HG02970 (cell line): ENCODE measurements at regions not wholly inside any gene's neighbourhood (a gene's known extent, or its start where the extent isn't known, plus 50 kb on each side); places are given as distances from the start of the nearest gene placed in this dataset.

Experiments
- ATAC-seq: cut with Tn5 transposase; IDR thresholded peaks from one replicate; pipeline ENCODE4 v1.9.1; 2021; ENCODE audit warnings: mild to moderate bottlenecking, moderate library complexity, moderate number of reproducible peaks; ENCODE audit not compliant: unreplicated experiment, low FRiP score

DNA sequence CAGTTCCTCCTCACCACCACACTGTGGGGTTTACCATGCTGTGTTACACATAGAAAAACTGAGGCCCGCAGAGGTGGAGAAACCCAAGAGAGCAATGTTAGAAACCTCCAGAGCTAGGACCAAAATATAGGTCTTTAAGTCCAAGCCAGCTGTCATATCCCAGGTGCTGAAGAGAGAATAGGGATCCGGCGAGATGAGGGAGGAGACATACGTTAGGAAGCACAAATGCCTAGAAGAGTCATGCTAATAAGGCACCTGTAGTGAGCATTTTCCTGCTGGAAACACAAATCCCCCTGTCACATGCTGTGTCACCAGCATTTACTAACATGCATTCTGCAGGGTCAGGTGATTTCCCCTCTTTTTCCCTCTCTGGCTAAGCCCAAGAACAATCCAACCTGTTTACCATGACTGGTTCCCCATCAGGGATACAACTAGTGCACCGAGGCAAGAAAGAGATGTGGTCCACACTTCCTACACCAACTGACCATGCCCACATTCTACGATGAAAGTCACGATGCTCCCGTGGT, 168.6 kb upstream of the CAMK1G start:
- ATAC-seq, result no peak

DNA sequence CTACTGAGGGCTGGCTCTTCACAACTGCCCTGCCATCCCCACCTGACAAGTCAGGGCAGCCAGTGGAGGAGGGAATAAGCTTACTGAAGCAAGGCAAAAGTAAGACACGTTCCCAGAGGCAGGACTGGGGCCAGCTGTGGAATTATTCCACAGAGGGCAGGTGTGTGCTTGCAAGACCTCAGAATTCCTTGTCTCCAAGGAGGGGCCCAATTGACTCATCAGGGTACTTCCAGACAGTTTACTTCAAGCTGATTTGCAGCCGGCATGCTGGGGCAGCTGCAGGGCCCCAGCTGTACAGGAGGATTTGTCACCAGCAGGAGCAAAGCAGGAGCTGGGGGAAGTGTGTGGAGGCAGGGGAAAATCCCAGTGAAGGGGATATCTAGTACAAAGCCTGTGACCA, 167.5 kb upstream of the CAMK1G start:
- no peak for ATAC-seq

DNA sequence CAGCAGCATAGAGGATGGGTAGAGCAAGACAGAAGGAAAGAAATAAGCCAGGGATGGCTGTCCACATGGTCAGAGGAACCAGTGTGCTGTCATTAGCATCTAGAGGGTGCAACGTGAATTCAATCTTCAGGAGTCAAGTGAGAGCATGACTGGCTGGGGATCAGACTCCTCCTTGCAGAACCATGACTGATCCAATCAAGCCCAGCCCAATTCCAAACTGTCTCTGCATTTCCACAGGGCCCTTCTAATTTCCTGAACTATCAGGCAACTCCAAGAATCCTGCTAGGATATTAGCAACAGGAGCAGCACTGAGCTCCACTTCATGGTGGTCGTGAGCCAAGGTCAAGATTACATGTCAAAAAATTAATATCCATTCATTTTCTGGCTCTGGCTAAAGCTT, 166.8 kb upstream of the CAMK1G start:
- ATAC-seq, result no peak

DNA sequence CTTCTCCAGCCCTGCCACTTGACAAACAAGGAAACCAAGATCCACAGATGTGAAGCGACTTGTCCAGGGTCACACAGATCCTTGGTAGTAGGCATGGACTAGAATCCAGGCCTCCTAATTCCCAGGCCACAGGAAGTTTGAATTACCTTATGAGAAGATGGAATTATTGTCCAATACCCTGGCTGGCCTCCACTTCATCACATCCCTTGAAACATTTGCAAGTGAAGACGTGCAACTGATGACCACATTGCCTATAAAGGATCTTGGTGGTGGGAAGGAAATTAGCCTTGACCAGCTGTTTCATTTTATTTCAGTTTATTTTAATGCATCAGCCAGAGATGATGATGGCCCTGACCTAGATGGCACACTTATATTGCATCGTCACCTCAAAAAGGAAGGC, 165.8 kb upstream of the CAMK1G start:
- no peak for ATAC-seq

DNA sequence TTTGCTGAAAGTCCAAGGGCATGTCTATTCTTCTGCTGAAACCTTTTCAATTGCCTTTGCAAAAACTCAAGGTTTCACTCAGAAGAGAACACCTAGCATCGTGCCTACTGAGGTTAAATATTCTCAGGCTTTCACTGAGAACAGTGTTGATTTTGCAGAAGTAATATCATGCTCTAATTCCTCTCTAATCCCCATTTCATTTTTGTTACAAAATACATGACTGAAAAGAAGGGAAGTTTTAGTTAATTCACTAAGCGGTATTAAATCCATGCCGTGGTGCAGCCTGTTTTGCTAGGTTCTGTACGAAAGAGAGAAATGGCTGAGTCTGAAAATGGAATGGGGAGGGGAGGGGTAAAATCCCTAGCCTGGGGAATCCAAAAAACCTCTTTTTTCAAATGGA, 163.2 kb upstream of the CAMK1G start:
- ATAC-seq, result no peak

DNA sequence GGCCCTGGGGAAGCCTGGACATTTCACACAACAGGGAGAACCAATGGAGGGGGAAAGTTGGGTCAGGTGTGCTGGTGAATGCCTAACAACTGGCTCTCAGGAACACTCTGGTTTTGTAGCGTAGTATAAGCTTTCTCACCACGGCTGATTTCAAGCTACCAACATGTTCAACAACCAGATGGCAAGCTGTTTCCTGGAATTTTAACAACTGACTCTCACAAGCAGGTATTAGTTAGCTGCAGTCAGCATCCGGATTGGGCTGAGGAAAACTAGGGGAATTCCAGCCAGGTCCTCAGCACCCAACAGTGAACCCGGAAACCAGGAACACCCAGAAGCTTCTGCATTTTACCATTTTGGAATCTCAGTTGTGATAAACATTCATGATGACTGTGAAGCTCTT, 162.3 kb upstream of the CAMK1G start:
- no peak for ATAC-seq

DNA sequence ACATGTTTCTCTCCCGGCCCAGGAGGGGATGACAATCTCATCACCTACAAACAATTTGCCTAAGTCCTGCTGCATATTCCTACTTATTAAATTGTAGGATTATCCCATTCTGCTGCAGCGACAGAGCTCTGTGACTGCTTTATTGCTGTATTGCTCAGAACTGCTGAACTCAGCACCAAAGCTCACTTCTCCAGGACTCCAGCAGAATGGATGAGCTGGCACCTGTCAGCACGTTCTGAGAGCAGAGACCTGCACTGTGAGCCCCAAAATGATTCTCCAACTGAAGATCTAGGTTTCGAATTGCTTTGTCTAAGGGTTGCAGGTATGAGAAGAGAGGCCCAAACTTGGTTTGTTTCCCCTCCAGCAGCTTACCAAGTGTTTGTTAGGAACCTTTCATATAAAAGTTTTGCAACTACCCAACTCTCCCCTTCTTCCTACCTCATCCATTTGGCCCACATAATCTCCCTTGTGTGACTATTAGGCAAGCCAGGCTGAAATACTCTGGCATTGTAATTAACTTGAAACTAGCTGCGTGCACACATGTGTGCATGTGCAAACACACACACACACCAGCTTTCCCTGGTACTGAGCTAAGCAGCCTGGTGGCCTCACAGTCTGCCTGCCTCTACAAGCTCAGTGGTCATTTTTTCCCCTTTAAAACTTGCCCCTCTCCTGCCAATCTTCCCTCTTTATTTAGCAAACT, 161.4 kb upstream of the CAMK1G start:
- no peak for ATAC-seq

DNA sequence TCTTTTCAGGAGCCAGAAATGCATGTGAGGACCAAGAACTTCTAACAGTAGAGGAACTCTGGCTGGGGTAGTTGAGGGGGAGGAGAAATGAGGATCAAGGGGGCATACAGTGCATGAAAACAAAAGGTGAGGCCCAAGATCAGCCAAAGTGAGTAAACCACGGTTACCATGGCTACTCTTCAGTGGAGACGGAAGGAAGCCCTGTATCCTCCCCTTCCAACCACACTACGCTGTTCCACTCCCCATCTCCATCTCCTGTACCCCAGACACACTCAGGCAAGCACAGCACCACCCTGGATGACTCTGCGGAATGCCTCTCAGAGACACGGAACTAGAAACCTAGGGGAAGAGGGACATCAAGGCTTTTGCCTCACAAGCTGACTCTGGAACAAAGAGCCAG, 157.6 kb upstream of the CAMK1G start:
- no peak for ATAC-seq

DNA sequence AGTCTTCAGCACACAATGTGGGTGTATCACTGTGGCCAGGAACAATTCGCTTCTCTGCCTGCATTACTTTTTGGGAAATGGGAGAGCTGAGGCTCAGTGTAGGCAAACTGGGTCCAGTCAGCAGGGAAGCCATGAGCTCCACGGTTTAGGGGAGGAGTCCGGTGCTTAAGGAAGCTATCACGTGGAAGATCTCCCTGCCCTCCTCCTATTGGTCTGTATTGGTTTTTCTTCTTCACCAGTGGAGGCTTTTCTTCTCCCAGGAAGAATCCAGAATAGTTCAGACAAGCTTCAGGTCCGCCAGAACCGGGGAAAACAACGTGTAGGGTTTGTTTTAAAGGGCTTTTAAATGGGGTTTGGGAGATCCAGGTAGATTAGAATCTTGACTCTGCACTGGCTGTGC, 156.2 kb upstream of the CAMK1G start:
- ATAC-seq, result no peak

DNA sequence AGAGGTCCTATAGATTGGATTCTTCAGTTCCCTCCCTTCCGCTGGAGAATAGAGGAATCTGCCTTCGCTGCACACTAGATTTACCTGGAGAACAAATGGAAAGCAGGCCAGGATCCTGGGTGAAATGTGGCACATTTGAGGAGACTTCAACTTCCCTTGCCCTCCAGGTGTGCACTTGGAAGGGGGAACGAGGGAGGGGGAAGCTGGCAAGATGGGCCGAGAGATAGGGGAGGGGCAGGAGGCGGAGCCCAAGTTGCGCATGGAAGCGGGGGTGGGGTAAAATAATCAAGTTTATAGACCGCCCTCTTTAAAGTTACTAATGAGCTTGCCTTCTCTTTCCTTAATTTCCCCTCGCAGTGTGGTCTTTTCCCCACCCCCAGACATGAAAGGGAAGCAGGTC, 155.7 kb upstream of the CAMK1G start:
- no peak for ATAC-seq

DNA sequence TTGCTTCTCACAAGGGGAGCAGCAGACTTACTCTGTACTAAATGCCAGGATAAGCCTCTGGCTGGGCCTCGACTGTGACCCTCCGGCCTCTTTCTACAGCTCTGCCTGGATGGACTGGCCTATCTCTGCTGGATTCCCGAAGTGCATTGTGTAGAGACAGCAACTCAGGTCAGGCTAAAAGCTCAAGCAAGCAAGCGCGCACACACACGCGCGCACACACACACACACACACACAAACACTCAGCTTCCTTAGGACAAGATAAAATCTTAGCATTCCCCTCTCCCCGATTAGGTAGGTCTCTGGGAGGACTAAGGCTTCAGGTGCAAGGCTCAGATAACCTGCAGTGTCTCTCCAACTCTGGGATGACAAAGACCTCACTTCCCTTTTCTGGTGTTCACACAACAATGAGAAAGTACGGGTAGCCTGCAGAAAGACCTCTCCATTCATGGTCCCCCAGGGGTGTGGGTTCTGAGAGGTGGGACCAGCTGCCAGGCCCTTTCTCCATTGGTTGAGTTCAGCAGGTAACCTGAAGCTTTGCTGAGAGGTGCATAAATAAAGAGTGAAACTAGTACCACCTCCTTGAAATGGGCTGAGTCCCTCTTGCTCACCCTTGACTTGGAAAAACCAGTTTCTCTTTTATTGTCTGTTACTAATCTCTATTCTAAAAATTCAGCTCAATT, 155.1 kb upstream of the CAMK1G start:
- no peak for ATAC-seq

DNA sequence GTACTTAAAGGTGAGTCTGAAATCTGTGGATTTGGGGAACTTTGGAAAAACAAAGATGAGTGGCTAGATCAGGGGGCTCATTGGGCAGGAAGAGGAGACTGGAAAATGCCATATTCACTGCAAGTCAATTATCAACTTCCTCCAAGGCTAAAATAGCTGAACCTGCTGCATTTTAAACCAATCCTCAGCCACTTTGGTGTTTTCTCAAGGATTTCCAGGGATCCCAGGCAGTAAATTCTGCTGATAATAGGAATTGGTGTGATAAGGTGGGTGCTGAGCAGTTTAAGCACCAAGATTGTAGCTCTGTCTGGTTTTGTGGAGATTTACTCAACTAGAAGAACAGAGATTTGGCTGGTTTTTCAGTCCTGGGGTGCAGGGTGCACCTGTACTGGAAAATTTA, 153.9 kb upstream of the CAMK1G start:
- ATAC-seq, result no peak

DNA sequence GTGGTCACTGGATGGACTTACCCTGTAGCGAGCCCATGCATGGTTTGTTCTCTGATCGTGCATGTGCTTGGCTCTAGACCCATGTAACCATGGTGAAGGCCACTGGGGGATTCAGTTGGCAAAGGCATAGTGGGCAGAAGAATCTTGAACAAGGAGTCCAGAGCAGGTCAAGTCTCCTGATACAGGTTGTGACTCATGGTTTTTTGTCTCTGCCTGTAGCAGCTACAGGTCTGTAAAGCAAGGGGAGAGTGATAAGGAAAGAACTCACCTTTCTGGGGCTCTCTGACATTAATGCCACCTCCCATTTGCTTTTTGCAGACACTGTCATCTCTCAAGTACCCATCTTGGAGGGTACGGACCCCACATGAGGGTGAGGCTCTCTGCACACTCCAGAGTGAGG, 153.4 kb upstream of the CAMK1G start:
- ATAC-seq, result no peak

DNA sequence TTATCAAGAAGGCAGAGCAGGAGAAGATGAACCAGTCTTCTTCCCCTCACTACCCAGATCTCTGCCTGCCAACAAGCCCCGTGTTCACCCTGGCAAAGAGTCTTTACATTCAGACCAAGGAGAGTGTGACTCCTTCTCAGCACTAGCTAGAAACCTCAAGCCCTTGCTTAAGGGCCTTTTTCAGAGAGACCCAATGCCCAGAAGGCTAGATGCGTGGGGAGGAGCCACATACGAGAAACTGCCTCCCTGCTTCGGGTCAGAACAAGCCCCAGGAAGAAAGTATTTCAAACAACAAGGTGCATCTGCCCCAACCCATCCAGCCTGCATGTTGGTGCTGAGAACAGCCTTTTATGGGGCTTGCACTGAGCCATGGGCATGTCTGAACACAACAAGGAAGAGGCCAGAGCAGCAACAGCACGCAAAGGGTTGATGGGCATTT, 152.7 kb upstream of the CAMK1G start:
- no peak for ATAC-seq

DNA sequence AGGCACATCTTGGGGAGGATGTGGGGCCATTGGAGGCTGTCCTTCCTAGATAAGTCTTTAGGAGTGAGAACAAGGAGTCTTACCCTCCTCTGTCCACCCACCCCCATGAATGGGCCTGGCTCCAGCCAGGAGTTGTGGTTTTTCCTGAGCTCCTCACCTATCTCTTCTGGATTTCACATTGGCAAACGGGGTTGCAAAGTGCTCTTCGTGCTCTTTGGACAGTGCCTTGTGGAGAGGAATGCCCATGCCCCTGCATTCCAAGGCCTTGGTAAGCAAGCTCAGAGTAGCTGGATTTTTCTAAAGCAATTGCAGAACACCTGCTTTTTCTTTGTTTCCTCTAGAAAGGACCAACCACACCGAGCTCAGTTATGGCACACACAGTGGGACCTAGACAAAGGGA, 152.1 kb upstream of the CAMK1G start:
- no peak for ATAC-seq

DNA sequence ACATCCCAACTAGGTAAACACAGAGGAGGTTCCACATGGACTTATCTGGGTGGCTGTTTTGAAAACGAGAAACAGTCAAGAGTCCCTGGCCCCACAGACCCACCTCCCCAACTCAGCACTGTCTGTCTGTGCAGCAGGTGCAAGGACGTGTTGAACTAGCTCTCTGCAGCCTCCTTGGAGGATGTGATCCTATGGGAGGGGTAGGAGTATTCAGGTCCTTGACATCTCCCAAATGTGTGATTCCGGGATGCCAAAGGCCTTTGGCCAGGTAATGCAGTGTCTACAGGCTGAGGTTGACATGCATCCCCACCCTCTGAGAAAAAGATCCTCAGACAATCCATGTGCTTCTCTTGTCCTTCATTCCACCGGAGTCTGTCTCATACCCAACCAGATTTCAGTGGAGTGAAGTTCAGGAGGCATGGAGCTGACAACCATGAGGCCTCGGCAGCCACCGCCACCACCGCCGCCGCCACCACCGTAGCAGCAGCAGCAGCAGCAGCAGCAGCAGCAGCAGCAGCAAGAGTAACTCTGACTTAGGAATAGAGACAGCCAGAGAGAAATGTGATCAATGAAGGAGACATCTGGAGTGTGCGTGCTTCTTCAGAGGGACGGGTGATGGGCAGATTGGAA, 151.6 kb upstream of the CAMK1G start:
- no peak for ATAC-seq

DNA sequence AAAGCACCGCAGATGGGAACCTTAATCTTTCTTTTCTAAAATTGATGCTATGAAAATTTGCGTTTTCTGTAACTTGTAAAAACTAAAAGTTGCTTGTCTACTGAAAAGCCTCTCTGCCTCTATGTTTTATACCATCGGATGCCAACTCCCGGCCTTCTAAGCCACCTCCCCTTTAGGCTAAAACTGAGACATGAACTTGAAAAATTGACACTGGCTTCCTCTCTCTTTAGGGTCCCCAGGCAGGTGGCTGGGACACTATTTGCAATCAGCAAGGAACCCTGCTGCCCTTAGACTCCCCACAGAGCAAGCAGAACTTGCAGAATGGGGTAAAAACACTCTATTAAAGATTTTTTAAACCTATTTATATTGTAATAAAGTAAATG, 151.1 kb upstream of the CAMK1G start:
- no peak for ATAC-seq

DNA sequence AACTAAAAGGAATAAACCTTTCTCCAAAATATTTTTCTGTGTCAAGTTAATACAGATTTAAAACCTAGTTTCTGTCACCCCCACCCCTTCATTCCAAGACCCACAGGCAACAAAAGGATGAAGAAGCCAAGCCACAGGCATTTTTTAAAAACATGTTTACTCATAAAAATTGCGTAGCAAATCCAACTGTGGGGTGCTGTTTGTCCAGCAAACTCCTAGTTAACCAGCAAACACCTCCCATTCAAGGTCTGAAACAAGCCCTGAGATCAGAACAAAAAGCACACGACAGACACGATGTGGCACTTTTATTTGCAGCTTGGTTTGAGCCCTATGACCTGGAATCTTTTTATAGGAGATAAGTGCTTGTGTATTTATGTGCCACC, 149.9 kb upstream of the CAMK1G start:
- no peak for ATAC-seq

DNA sequence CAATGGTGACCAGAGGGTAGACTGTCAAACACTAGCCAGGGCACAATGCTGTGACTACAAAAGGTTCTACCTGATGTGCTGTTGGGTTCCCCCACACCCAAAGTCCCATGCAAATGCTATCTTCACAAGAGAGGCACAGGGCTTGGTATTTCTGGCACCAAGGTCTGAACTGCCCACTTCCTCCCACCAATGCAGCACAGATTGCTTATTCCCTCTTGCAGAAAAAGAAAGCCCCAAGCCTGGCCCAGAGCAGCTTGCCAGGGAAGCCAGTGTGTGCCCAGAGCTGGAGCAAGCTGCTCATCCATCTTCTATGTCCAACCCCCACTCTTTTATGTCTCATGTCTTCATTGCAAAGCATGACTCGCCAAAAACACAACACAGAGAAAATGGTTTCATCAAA, 149.4 kb upstream of the CAMK1G start:
- ATAC-seq, result no peak

DNA sequence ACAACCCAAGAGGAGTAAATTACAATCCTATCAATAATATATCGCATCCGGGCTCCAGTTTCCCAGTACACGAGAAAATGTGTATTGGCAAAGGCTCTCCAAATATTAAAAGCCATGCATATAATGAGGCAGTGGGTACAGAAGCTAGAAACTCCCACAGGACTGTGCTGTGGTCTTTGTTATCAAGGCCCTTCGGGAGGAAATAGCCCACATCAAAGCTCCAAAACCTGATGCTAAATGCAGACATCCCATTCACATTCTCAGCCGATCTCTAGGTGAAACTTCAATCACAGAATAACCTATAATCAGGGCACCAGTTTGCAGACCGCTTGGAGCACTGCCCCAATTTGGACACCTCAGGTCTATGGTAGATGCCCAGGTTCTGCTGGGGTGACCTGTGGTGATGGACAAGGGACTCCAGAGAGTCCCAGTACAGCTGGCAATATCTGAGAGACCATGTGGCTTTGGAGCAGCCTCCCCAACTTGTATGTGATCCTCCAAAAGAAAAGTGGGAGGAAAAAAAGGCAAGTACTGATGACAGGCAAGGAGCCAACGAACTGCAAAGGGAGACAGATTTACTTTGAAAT, 148.8 kb upstream of the CAMK1G start:
- ATAC-seq, result no peak
